NCI-H748 (cell line): ENCODE measurements at regions not wholly inside any gene's neighbourhood (a gene's known extent, or its start where the extent isn't known, plus 50 kb on each side); places are given as distances from the start of the nearest gene placed in this dataset.

Source experiments
- DNase-seq: peaks from one replicate; lab custom pipeline; 2025; ENCODE audit not compliant: unreplicated experiment; lab: John Stamatoyannopoulos, UW

DNA sequence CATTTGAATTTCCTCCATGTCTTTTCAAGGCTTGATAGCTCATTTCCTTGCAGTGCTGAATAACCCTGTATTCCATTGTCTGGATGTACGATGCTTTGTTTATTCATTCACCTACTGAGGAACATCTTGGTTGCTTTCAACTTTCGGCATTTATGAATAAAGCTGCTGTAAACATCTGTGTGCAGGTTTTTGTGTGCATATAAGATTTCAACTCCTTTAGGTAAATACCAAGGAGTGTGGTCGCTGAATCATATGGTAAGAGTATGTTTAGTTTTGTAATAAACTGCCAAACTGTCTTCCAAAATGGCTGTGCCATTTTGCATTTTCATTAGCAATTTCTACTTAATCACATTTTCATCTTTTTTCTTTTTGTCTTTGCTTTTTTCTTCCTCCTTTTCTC lies 327.7 kb upstream of the TBX3 start:
- no peak for DNase-seq

DNA sequence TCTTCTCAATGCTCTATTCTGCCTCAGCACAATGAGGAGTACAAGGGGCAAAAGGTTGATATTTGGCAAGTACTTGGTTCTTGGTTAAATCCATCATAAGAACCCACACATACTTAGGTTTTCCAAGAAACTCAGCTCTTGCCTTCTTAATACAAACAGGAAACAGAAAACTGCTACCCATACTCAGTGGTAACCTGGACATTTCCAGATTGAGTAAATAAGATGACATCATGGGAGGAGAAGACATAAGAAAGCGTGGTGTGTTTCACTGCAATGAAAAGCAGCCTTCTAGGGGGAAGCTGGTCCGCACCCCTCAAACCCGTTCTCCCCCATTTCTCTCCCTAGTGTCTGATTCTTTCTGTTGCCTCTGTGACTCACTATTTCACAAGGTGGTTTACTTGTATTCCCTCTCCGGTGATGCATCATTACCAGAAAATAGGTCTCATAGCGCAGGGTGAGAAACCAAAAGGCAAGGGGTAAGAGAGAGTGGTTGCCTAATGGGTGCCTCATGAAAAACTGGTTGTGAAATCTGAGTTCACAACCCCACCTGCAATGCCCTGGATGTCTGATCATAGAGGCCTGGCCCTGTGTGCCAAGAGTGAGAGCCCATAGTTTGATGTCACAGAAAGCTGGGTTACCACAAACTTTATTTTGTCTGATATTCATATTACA lies 326.5 kb upstream of the TBX3 start:
- no peak for DNase-seq

DNA sequence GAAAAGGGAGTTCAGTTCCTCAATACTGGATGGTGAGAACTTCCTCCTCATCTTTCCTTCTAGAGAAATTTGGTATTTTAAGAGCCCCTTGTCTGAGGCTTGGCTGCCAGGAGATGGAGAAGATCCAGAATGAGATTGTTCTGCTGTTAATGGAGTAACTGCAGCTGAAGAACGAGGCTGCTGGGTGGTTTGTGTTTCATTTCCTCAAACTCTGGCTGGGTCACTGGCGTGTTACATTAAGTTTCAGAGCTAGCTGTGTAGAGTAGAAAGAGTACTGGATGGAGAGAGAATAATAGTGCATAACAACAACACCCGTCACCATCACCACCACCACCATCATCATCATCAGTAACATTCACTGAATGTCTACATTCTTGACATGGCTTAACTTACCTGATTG lies 325.0 kb upstream of the TBX3 start:
- DNase-seq: no peak

DNA sequence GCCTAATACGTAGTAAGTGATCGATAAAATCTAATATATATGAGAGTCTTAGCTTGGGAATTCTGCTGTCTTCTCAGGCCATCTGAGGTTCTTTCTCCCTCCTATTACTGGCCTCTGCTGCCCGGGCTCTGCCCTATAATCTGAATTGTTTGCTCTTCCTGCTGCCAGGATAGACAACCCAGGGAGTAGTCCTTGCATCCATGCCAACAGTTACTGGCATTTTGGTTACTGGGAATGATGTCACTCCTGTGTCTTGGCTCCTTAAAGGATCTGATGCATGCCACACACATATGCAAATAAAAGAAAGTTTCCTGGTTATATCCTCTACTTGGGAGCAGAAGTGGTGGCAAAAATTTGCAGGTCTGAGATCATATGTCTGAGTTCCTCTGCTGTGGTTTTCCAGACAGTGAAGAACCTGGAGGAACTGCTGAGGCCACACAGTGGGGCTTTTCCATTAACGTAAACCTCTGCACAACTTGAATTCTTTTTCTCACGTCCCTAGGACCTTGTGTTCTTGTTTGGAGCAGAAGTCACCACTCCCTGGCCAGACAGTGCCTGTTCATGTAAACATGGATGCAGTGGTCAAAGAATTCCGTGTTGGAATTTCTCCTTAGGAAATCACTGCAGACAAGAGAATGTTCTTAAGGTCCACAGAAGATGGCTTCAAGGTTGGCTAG lies 320.6 kb upstream of the TBX3 start:
- DNase-seq: no peak

- DNase-seq: no peak
Observed at GRCh38 chr12:115002434-115002833, 318.5 kb upstream of the TBX3 start.

GRCh38 chr12:115001571-115002180 lies 317.7 kb upstream of the TBX3 start:
- DNase-seq: no peak

DNA sequence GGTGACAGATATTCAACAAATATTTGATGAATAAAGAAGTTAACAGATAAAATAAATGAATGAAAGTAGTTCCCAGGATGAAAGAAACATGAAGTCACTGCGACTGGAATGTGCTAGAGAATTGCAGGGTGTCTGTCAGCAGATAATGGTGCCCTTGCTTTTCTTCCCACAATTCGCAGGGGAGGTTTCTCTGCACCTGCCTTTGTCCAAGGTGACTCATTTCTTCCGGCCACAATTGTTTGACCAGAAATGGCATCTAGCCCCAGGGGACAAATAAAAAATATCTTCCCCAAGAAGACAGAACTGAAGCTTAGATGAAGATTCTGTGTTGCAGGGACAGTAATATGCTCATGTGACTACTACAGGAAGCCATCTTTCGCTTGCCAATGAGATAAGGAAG lies 316.1 kb upstream of the TBX3 start:
- peak; percentile 29 for DNase-seq

- no peak for DNase-seq
Observed at GRCh38 chr12:114998750-114999128, 314.8 kb upstream of the TBX3 start.

GRCh38 chr12:114998118-114998749 lies 314.3 kb upstream of the TBX3 start:
- no peak for DNase-seq

- DNase-seq: no peak
Observed at GRCh38 chr12:114996382-114996781, 312.4 kb upstream of the TBX3 start.

GRCh38 chr12:114995891-114996290 lies 311.9 kb upstream of the TBX3 start:
- DNase-seq: no peak

- DNase-seq: no peak
Observed at GRCh38 chr12:114993165-114993564, 309.2 kb upstream of the TBX3 start.

DNA sequence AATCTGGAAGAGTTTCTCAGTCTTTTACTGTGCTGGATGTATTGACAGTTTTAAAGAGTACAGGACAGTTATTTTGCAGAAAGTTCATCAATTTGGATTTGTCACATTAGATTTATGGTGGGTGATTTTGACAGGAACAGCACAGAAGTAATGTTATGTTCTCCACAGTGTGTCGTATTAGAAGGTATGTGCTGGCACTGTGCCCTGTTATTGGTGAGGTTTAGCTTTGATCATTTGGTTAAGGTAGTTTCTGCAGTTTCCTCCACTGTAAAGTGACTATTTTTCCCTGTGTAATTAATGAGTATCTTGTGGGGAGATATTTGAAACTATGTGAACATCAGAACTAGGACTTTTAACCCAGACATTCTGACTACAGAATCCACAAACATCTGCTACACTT lies 308.5 kb upstream of the TBX3 start:
- DNase-seq: no peak

GRCh38 chr12:114990381-114990780 lies 306.4 kb upstream of the TBX3 start:
- no peak for DNase-seq

GRCh38 chr12:114986849-114987248 lies 302.9 kb upstream of the TBX3 start:
- DNase-seq: no peak

GRCh38 chr12:114986178-114986714 lies 302.3 kb upstream of the TBX3 start:
- no peak for DNase-seq

GRCh38 chr12:114984634-114985061 lies 300.7 kb upstream of the TBX3 start:
- no peak for DNase-seq

DNA sequence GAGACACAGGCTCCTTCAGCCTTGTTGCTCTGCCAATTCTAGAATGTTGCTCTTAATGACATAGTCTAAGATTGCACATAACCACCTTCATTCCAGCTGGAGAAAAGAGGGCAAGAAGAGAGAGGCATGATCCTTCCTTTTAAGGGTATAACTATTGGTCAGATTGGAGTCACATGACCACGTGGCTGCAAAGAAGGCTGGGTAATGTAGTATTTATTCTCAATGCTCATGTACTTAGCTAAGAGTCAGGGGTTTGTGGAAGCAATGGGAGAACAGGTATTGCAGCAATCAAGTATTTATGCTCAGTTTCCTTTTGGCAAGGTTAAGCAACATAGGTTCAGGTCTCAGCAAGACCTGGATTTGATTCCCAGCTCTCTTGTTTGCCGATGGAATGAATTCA lies 298.8 kb upstream of the TBX3 start:
- DNase-seq: peak; percentile 4

DNA sequence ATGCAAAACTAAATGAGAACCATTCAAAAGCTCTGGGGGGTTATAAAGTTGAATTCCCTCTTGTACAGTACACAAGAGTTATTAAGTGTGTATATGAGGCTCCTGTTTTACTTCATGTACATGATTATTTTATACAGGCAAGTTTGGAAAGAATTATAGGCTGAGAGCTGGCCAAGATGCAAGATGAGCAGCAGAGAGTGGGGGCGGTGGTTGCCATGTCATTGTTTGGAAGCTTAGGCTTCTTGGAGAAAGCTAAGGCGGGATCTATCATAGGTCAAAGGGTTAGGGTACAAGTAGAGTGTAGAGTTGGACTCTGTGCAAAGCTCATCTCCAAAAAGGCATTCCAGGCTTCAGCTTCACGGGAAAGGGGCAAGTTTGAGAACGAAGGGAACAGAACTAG lies 297.1 kb upstream of the TBX3 start:
- no peak for DNase-seq

DNA sequence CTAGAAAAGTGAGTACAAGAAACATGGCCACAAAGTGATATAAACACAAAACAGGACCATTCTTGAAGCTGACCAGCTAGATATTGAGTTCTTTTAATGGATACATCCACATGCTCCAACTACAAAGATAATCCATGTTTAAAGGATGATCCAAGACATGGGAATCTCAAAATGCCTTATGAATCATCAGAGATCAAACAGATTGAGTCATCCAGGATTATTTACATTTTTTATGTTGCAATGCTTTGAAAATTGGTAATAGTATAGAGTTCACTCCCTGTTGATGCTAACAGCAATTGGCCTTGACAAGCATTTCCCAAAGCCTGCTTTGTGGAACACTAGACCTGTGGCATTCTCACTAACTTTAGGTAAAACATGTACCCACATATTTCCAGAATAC lies 293.0 kb upstream of the TBX3 start:
- no peak for DNase-seq

DNA sequence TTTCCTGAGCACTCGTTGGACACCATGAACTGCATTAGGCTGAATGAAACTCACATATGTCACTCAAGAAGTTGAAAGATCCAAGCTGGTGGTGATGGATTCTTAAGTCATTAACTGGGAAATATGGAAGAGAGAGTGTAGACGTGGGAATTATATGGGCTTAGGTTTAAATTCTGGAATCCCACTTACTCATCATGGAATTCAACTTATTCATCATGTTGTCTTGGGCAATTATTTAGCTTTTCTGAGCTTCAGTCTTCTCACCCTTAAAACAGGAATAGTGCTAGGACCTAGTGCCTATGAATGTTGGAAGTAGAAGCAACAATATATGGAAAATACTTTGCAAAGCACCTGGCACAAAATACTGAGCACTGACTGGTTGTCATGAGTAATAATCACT lies 292.4 kb upstream of the TBX3 start:
- no peak for DNase-seq
